CD8-positive, alpha-beta memory T cell (primary cell): ENCODE measurements at regions not wholly inside any gene's neighbourhood (a gene's known extent, or its start where the extent isn't known, plus 50 kb on each side); places are given as distances from the start of the nearest gene placed in this dataset.
"Not testable (repeated sequence)": the region's sequence is repeated elsewhere in the genome, so short reads cannot be mapped to it uniquely, and the experiment has no call there.

Source experiments
- CTCF ChIA-PET: fragments of 350-600 bp; sonication (Branson Sonifier 250); formaldehyde crosslinking; loops from one replicate; lab custom pipeline; 2021; ENCODE audit warnings: antibody characterized with exemption; lab: Charles Lee
- POLR2A ChIA-PET: fragments of 350-600 bp; sonication (Branson Sonifier 250); formaldehyde crosslinking; loops from one replicate; lab custom pipeline; 2021; ENCODE audit warnings: antibody characterized with exemption; lab: Charles Lee
- DNase-seq, 5 donors: peaks; one replicate each; pipeline versions ENCODE4 v3.0.0 to v3.0.0-alpha.2; 2020 to 2022; ENCODE audit warnings: mixed read lengths in 1 of 5
- H3K27ac ChIP-seq: one replicate; pipeline ENCODE4 v1.7.0; 2013; ENCODE audit warnings: low read depth, mild to moderate bottlenecking, low read length, moderate library complexity
- H3K27me3 ChIP-seq: 2 replicates; pipeline ENCODE4 v1.7.0; 2013; ENCODE audit warnings: low read length, mild to moderate bottlenecking; ENCODE audit not compliant: insufficient read depth, poor library complexity, severe bottlenecking
- H3K36me3 ChIP-seq: 2 replicates; pipeline ENCODE4 v1.7.0; 2013; ENCODE audit warnings: mild to moderate bottlenecking, low read length, moderate library complexity; ENCODE audit not compliant: insufficient read depth
- H3K4me1 ChIP-seq: 2 replicates; pipeline ENCODE4 v1.7.0; 2013; ENCODE audit warnings: mild to moderate bottlenecking, low read length, moderate library complexity; ENCODE audit not compliant: insufficient read depth
- H3K4me3 ChIP-seq: 2 replicates; pipeline ENCODE4 v1.7.0; 2013; ENCODE audit warnings: mild to moderate bottlenecking, low read length
- H3K9me3 ChIP-seq: 2 replicates; pipeline ENCODE4 v1.7.0; 2013; ENCODE audit warnings: mild to moderate bottlenecking, low read length
- H3K27ac Mint-ChIP-seq, 8 donors: one replicate each; pipeline ENCODE4 v1.8.0; 2020 to 2021; ENCODE audit warnings: mixed read lengths in 8 of 8, mild to moderate bottlenecking in 6 of 8, inconsistent platforms in 3 of 8, moderate library complexity in 3 of 8
- H3K27me3 Mint-ChIP-seq, 2 donors: one replicate each; pipeline ENCODE4 v1.8.0; 2020 to 2021; ENCODE audit warnings: mixed read lengths in 2 of 2, mild to moderate bottlenecking in 1 of 2, moderate library complexity in 1 of 2
- H3K36me3 Mint-ChIP-seq, 3 donors: one replicate each; pipeline ENCODE4 v1.8.0; 2020 to 2021; ENCODE audit warnings: mixed read lengths in 3 of 3, inconsistent platforms in 1 of 3, mild to moderate bottlenecking in 1 of 3
- H3K4me1 Mint-ChIP-seq, 3 donors: one replicate each; pipeline ENCODE4 v1.8.0; 2020 to 2021; ENCODE audit warnings: mixed read lengths in 3 of 3, inconsistent platforms in 1 of 3, mild to moderate bottlenecking in 1 of 3
- H3K4me3 Mint-ChIP-seq, 7 donors: one replicate each; pipeline ENCODE4 v1.8.0; 2020 to 2021; ENCODE audit warnings: mixed read lengths in 7 of 7, mild to moderate bottlenecking in 6 of 7, moderate library complexity in 4 of 7, inconsistent platforms in 2 of 7
- H3K9me3 Mint-ChIP-seq, 5 donors: one replicate each; pipeline ENCODE4 v1.8.0; 2020 to 2022; ENCODE audit warnings: mixed read lengths in 5 of 5, mild to moderate bottlenecking in 3 of 5, moderate library complexity in 2 of 5, inconsistent platforms in 1 of 5

DNA sequence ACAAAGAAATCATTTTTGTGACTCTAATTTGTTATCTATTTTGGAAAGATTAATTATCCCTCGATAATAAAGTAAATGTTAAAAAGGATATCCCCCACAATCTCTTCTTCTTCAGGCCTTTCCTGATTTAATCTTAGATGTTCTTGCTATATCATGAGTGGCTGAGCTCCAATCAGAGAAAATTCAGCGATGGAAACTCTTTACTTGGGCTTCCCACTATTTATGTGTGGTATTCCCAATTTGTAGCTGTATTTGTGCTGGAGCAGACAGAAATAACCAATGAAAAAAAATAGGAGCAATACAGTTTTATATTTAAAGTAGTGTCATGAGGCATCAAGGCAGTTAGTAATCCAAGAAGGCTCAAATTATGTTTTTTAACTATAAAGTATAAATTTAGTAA, 539.1 kb downstream of the PRKD1 start:
- DNase-seq: no peak
- Histone ChIP-seq H3K4me1 (no peaks in the 10 kb centered on the region), H3K4me3 (no peak overlapping the region), H3K27ac (no peak overlapping the region), H3K36me3 (no peaks in the 10 kb centered on the region), H3K9me3 (no peaks in the 10 kb centered on the region), H3K27me3 (no peaks in the 10 kb centered on the region)
- CTCF ChIA-PET: no interaction called here
- Mint-ChIP-seq H3K4me1 (no peaks in the 10 kb centered on the region), H3K27me3 (no peaks in the 10 kb centered on the region), H3K4me3 (no peak overlapping the region), H3K27ac (no peak overlapping the region), H3K36me3 (no peaks in the 10 kb centered on the region), H3K9me3 (peaks cover 3 to 38% (median 7%) of the 10 kb centered on the region in 5 donors)
- POLR2A ChIA-PET: no interaction called here

DNA sequence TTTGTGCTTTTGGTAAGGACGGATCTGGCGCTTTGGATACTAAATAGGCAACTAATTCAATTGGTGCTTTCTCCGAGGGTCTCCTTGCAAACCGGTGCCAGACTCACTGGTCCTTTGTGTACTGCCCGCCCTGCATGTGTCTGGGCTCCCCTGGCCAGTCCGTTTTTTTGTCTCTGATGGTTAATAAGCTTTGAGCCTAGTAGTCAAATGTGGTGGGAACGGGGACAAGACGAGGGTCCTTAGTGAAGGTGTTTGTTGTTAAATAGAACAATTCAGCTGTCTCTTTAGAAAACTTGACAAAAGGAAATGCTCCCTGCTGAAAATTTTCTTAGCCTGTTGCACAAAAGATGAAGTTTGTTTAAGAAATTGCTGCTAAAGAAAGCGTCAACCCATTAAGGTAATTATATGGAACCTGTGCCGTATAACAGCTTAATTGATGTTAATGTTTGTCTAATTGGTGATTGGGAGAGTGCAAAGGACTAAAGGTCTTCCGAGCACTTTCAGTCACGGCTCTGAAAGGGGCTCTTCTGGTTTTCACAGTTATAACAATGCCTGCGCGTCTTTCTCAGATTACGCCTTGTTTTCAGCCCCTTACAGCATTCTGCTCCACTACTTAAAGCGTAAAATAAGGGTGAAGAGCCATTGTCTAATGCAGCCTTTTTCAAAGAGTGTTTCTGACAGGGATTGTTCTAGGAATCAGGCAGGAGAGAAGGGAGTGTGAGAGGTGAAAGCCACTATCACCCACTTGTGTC, 537.4 kb downstream of the PRKD1 start:
- Histone ChIP-seq H3K4me3 (no peak overlapping the region), H3K9me3 (no peaks in the 10 kb centered on the region), H3K27me3 (no peaks in the 10 kb centered on the region), H3K36me3 (no peaks in the 10 kb centered on the region), H3K4me1 (no peaks in the 10 kb centered on the region), H3K27ac (no peak overlapping the region)
- ChIA-PET POLR2A (no interaction called here), CTCF (no interaction called here)
- Mint-ChIP-seq H3K4me1 (no peaks in the 10 kb centered on the region), H3K9me3 (peaks cover 5 to 42% (median 7%) of the 10 kb centered on the region in 5 donors), H3K4me3 (no peak overlapping the region), H3K27ac (no peak overlapping the region), H3K36me3 (no peaks in the 10 kb centered on the region), H3K27me3 (no peaks in the 10 kb centered on the region)
- no peak for DNase-seq

DNA sequence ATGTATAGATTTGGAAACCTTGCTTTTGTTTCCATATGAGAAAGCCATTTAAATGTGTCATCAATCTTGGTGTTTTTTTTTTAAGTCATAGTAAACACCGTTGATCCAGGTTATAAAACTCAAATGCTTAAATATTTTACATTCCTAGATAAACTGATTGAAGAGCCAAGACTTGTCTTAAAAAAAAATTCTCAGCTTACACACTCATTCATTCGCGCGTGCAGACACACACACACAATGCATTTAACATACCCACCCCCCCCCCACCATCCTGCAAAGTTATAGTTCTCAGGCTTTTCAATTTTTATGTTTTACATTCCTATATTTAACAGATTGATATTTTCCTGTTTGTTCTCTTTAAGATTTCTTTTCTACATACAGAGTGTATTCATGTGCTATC, 536.4 kb downstream of the PRKD1 start:
- DNase-seq: no peak
- Mint-ChIP-seq H3K4me3 (no peak overlapping the region), H3K27me3 (no peaks in the 10 kb centered on the region), H3K36me3 (no peaks in the 10 kb centered on the region), H3K9me3 (peaks cover 5 to 38% (median 7%) of the 10 kb centered on the region in 5 donors), H3K4me1 (no peaks in the 10 kb centered on the region), H3K27ac (no peak overlapping the region)
- H3K27ac ChIP-seq: no peak overlapping the region
- no peaks in the 10 kb centered on the region for H3K4me1 ChIP-seq
- H3K9me3 ChIP-seq: no peaks in the 10 kb centered on the region
- ChIA-PET POLR2A (no interaction called here), CTCF (no interaction called here)
- no peaks in the 10 kb centered on the region for H3K27me3 ChIP-seq
- no peaks in the 10 kb centered on the region for H3K36me3 ChIP-seq
- no peak overlapping the region for H3K4me3 ChIP-seq

DNA sequence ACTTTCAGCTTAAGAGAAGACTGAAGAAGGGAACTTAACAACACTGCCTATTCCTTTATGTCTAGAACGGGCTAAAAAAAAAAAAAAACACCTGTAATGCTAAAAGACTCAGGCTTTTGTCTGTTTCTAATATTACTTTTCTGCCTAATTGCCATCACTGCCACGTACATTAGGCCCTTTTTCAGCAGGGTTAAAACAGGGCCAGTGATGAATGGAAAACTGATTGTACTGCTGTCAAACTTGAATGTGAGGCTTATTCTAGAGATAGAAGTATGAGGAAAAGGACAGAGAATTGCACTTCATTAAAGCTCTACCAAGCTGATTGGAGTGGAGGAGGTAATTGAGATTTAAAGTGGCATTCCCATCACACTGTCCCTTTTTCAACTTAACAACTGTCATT, 535.8 kb downstream of the PRKD1 start:
- H3K27me3 Mint-ChIP-seq: no peaks in the 10 kb centered on the region
- peaks cover 5 to 38% (median 7%) of the 10 kb centered on the region in 5 donors for H3K9me3 Mint-ChIP-seq
- no peak for DNase-seq
- H3K4me3 ChIP-seq: no peak overlapping the region
- no peak overlapping the region for H3K27ac Mint-ChIP-seq
- H3K36me3 ChIP-seq: no peaks in the 10 kb centered on the region
- no peaks in the 10 kb centered on the region for H3K4me1 ChIP-seq
- ChIA-PET POLR2A (no interaction called here), CTCF (no interaction called here)
- no peak overlapping the region for H3K27ac ChIP-seq
- no peaks in the 10 kb centered on the region for H3K27me3 ChIP-seq
- no peaks in the 10 kb centered on the region for H3K4me1 Mint-ChIP-seq
- no peak overlapping the region for H3K4me3 Mint-ChIP-seq
- no peaks in the 10 kb centered on the region for H3K9me3 ChIP-seq
- no peaks in the 10 kb centered on the region for H3K36me3 Mint-ChIP-seq

- no peak overlapping the region for H3K4me3 Mint-ChIP-seq
- no peaks in the 10 kb centered on the region for H3K36me3 Mint-ChIP-seq
- no peaks in the 10 kb centered on the region for H3K4me1 ChIP-seq
- peaks cover 5 to 38% (median 7%) of the 10 kb centered on the region in 5 donors for H3K9me3 Mint-ChIP-seq
- POLR2A ChIA-PET: no interaction called here
- DNase-seq: no peak
- CTCF ChIA-PET: no interaction called here
- no peaks in the 10 kb centered on the region for H3K36me3 ChIP-seq
- no peak overlapping the region for H3K4me3 ChIP-seq
- H3K27me3 ChIP-seq: no peaks in the 10 kb centered on the region
- H3K27me3 Mint-ChIP-seq: no peaks in the 10 kb centered on the region
- no peak overlapping the region for H3K27ac Mint-ChIP-seq
- no peaks in the 10 kb centered on the region for H3K4me1 Mint-ChIP-seq
- no peaks in the 10 kb centered on the region for H3K9me3 ChIP-seq
- H3K27ac ChIP-seq: no peak overlapping the region
Measured at GRCh38 chr14:29392287-29392686, 535.4 kb downstream of the PRKD1 start.

DNA sequence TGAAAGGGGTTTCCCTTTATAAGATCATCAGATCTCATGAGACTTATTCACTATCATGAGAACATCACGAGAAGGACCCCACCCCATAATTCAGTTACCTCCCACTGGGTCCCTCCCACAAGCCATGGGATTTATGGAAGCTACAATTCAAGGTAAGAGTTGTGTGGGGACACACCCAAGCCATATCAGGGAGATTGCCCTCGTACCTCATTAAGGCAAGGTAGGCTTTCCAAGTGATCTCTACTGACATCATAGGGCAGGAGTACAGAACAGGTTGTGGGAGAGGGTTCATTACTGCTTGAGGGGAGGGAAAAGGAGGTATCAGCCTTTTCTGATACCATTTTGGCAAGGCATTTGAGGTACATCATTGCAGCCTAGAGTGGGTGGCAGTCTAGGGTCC, 524.6 kb downstream of the PRKD1 start:
- CTCF ChIA-PET: no interaction called here

GRCh38 chr14:29410581-29410980, 517.1 kb downstream of the PRKD1 start:
- H3K4me1 Mint-ChIP-seq: no peaks in the 10 kb centered on the region
- no peaks in the 10 kb centered on the region for H3K27me3 Mint-ChIP-seq
- H3K27ac Mint-ChIP-seq: no peak overlapping the region
- no peaks in the 10 kb centered on the region for H3K36me3 Mint-ChIP-seq
- Histone ChIP-seq H3K4me1 (no peaks in the 10 kb centered on the region), H3K27ac (no peak overlapping the region), H3K9me3 (no peaks in the 10 kb centered on the region), H3K4me3 (no peak overlapping the region), H3K36me3 (no peaks in the 10 kb centered on the region), H3K27me3 (no peaks in the 10 kb centered on the region)
- H3K4me3 Mint-ChIP-seq: no peak overlapping the region
- DNase-seq: no peak
- CTCF ChIA-PET: no interaction called here
- H3K9me3 Mint-ChIP-seq: peaks cover 17 to 34% (median 19%) of the 10 kb centered on the region in 5 donors
- POLR2A ChIA-PET: no interaction called here

More for the DNA sequence above, 524.6 kb downstream of the PRKD1 start:
- Mint-ChIP-seq H3K27ac (no peak overlapping the region), H3K9me3 (peaks cover 15 to 30% (median 21%) of the 10 kb centered on the region in 5 donors), H3K4me1 (no peaks in the 10 kb centered on the region), H3K27me3 (no peaks in the 10 kb centered on the region), H3K4me3 (no peak overlapping the region), H3K36me3 (no peaks in the 10 kb centered on the region)
- DNase-seq: no peak
- no peaks in the 10 kb centered on the region for H3K4me1 ChIP-seq
- H3K27ac ChIP-seq: no peak overlapping the region
- no peak overlapping the region for H3K4me3 ChIP-seq
- no peaks in the 10 kb centered on the region for H3K9me3 ChIP-seq
- no peaks in the 10 kb centered on the region for H3K36me3 ChIP-seq
- H3K27me3 ChIP-seq: no peaks in the 10 kb centered on the region
- POLR2A ChIA-PET: no interaction called here

- H3K27ac ChIP-seq, H3K27ac Mint-ChIP-seq, H3K36me3 Mint-ChIP-seq, H3K9me3 ChIP-seq, H3K36me3 ChIP-seq, DNase-seq, H3K27me3 Mint-ChIP-seq, CTCF ChIA-PET, H3K4me3 ChIP-seq, H3K4me1 ChIP-seq, H3K4me1 Mint-ChIP-seq, POLR2A ChIA-PET, H3K4me3 Mint-ChIP-seq, H3K27me3 ChIP-seq: not testable (repeated sequence)
- peaks cover 2 to 23% (median 9%) of the 10 kb centered on the region in 5 donors for H3K9me3 Mint-ChIP-seq
Measured at GRCh38 chr14:29414931-29415330, 512.7 kb downstream of the PRKD1 start.
